ENCODE measurements at regions not wholly inside any gene's neighbourhood (a gene's known extent, or its start where the extent isn't known, plus 50 kb on each side); places are given as distances from the start of the nearest gene placed in this dataset.

DNA sequence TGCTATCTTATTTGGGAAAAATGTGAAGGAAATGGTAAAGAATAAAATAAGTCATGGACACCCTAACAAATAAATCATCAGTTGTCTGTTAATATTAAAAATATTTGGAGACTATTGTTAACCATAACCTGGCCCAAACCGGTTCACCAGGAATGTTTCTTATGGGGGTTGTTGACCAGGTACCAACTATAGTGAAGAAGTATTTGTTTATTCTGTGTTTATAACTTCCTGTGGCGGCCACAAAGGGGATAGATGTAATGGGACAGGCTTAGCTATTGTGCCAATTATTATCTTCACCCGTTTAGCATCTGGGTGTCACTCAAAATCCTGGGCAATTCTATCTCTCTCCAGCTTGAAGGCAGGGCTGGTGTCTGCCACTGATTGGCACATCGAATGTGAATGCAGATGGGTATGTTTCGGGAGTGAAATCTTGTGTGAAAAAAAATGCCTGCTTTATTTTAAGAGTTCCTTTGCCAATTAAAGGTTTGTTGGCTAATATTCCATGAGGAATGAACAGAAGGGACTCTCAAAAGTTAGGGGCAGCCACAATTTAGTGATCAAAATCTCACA is 500.9 kb downstream of the ARL4A start:
- no peak for ATAC-seq
- TF ChIP-seq CBX5 (IDR thresholded peaks at IDR 0.05; ENCODE audit: low read depth): no peak
- no peak for TF ChIP-seq RAD51 (IDR thresholded peaks at IDR 0.05)
- TF ChIP-seq CHD1 (IDR thresholded peaks at IDR 0.05; ENCODE audit: low read depth, low read length): no peak
- ChIA-PET SMC1A (ENCODE audit: uncharacterized antibody, unreplicated experiment) (no interaction called here), POLR2A (no interaction called here), CTCF (no interaction called here), RAD21 (ENCODE audit: unreplicated experiment) (no interaction called here)
- FAIRE-seq: no peak
- BruUV-seq (replicated peaks): no TSS peak
- 14% methylated on average over 5 of the region's 5 CpGs for WGBS (ENCODE audit: insufficient coverage, insufficient replicate concordance, low lambda C conversion rate, missing lambda C conversion rate)
- no peak overlapping the region for H3K4me2 ChIP-seq (ENCODE audit: control insufficient read depth, insufficient read depth)
- H4K20me1 ChIP-seq (ENCODE audit: control insufficient read depth, insufficient read depth): no peaks in the 10 kb centered on the region
- H3K9ac ChIP-seq (ENCODE audit: control insufficient read depth, insufficient read depth, low read length): no peak overlapping the region
- no peak for DNase-seq (ENCODE audit: low read depth, low spot score)
- H3K36me3 ChIP-seq (ENCODE audit: control insufficient read depth in 2 of 2, insufficient read depth in 2 of 2, low read length in 1 of 2): no peaks in the 10 kb centered on the region
- no peak overlapping the region for H3K4me3 ChIP-seq
- no peaks in the 10 kb centered on the region for H3K79me2 ChIP-seq (ENCODE audit: control insufficient read depth, insufficient read depth, low read length)
- no peak overlapping the region for H3K27ac ChIP-seq (ENCODE audit: control insufficient read depth, insufficient read depth)
- in situ Hi-C loops (cut with MboI): no loop called here
- no peak overlapping the region for H2AFZ ChIP-seq (ENCODE audit: control insufficient read depth, low read depth, low read length)
- H3K9me3 ChIP-seq (replicated peaks; ENCODE audit: control insufficient read depth, insufficient read depth, low read length): no peaks in the 10 kb centered on the region
- H3K27me3 ChIP-seq (replicated peaks in 1 of 2; ENCODE audit: control insufficient read depth in 2 of 2, insufficient read depth in 2 of 2, low read length in 1 of 2): no peaks in the 10 kb centered on the region
- H3K4me1 ChIP-seq (ENCODE audit: control insufficient read depth, insufficient read depth, low read length): no peaks in the 10 kb centered on the region
- intact Hi-C loops (cut with micrococcal nuclease; ENCODE audit: unreplicated experiment): no loop called here

DNA sequence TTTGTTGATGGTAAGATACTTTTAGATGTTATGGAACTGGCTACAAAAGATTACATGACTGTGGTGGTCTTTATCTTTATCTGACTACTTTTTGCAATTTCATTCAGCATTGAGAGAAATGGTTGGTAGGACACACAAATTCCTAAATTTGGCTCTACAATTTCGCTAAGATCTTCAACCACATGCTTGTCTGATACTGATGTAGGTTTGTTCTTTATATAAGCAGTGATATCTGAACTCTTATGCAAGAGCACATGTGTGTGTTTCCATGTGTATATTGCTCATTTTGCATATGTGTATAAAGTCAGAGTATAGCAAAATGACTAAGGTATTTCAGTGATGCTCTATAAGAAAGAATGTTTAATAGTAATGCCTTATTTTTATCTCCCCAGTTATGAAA is 501.5 kb downstream of the ARL4A start:
- Histone ChIP-seq H3K4me3 (no peak overlapping the region), H3K4me1 (ENCODE audit: control insufficient read depth, insufficient read depth, low read length) (no peaks in the 10 kb centered on the region), H3K4me2 (ENCODE audit: control insufficient read depth, insufficient read depth) (no peak overlapping the region), H3K27ac (ENCODE audit: control insufficient read depth, insufficient read depth) (no peak overlapping the region), H3K9me3 (replicated peaks; ENCODE audit: control insufficient read depth, insufficient read depth, low read length) (no peaks in the 10 kb centered on the region), H2AFZ (ENCODE audit: control insufficient read depth, low read depth, low read length) (no peak overlapping the region), H3K9ac (ENCODE audit: control insufficient read depth, insufficient read depth, low read length) (no peak overlapping the region), H3K36me3 (ENCODE audit: control insufficient read depth in 2 of 2, insufficient read depth in 2 of 2, low read length in 1 of 2) (no peaks in the 10 kb centered on the region), H3K79me2 (ENCODE audit: control insufficient read depth, insufficient read depth, low read length) (no peaks in the 10 kb centered on the region), H4K20me1 (ENCODE audit: control insufficient read depth, insufficient read depth) (no peaks in the 10 kb centered on the region), H3K27me3 (replicated peaks in 1 of 2; ENCODE audit: control insufficient read depth in 2 of 2, insufficient read depth in 2 of 2, low read length in 1 of 2) (no peaks in the 10 kb centered on the region)
- no peak for FAIRE-seq
- ChIA-PET POLR2A (no interaction called here), RAD21 (ENCODE audit: unreplicated experiment) (no interaction called here), CTCF (no interaction called here), SMC1A (ENCODE audit: uncharacterized antibody, unreplicated experiment) (no interaction called here)
- BruUV-seq (replicated peaks): no TSS peak
- WGBS (ENCODE audit: insufficient coverage, insufficient replicate concordance, low lambda C conversion rate, missing lambda C conversion rate): 6% methylated on average over 1 of the region's 1 CpG
- ATAC-seq: no peak
- DNase-seq (ENCODE audit: low read depth, low spot score): no peak
- in situ Hi-C loops (cut with MboI) (no loop called here), intact Hi-C loops (cut with micrococcal nuclease; ENCODE audit: unreplicated experiment) (no loop called here)
- TF ChIP-seq FOS (IDR thresholded peaks at IDR 0.05; ENCODE audit: borderline replicate concordance, extremely low read depth, insufficient read length): no peak
- TF ChIP-seq EED (IDR thresholded peaks at IDR 0.05; ENCODE audit: low read depth): no peak
- no peak for TF ChIP-seq MYB (IDR thresholded peaks at IDR 0.05; ENCODE audit: borderline replicate concordance, low read depth, low read length)
- no peak for TF ChIP-seq ZNF24 (IDR thresholded peaks at IDR 0.05)
- no peak for TF ChIP-seq MYC (IDR thresholded peaks at IDR 0.05; ENCODE audit: insufficient read depth, insufficient read length, insufficient replicate concordance, low read length, severe bottlenecking)
- no peak for TF ChIP-seq TCF7 (IDR thresholded peaks at IDR 0.05; ENCODE audit: borderline replicate concordance)
- no peak for TF ChIP-seq TCF3 (IDR thresholded peaks at IDR 0.05; ENCODE audit: borderline replicate concordance, insufficient read depth, low read depth, low read length)
- TF ChIP-seq IKZF2 (IDR thresholded peaks at IDR 0.05): no peak
- TF ChIP-seq, protein P1, sequence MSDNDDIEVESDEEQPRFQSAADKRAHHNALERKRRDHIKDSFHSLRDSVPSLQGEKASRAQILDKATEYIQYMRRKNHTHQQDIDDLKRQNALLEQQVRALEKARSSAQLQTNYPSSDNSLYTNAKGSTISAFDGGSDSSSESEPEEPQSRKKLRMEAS (IDR thresholded peaks at IDR 0.05; ENCODE audit: low read depth, low read length): no peak
- TF ChIP-seq ZBTB11 (CRISPR knock-in tag; IDR thresholded peaks at IDR 0.05): no peak
- no peak for TF ChIP-seq BRCA1 (IDR thresholded peaks at IDR 0.05; ENCODE audit: low read depth, low read length)
- no peak for TF ChIP-seq POLR2AphosphoS2 (IDR thresholded peaks at IDR 0.05; ENCODE audit: low read depth, low read length)

Measured in GM12878 (cell line).